DND-41 (cell line): ENCODE measurements at regions not wholly inside any gene's neighbourhood (a gene's known extent, or its start where the extent isn't known, plus 50 kb on each side); places are given as distances from the start of the nearest gene placed in this dataset.

Experiments
- CTCF ChIP-seq: IDR thresholded peaks from 2 replicates; pipeline ENCODE4 v1.5.1; 2012; ENCODE audit warnings: borderline replicate concordance, low read length, moderate library complexity, mild to moderate bottlenecking; ENCODE audit not compliant: poor library complexity, severe bottlenecking; ENCODE audit errors: extremely low read depth
- EZH2 ChIP-seq: IDR thresholded peaks from 3 replicates; pipeline ENCODE4 v1.6.1; 2012; ENCODE audit warnings: borderline replicate concordance, low read depth, mild to moderate bottlenecking, moderate library complexity, low read length, inconsistent platforms; ENCODE audit not compliant: severe bottlenecking

GRCh38 chr5:98209418-98209817 lies 564.0 kb upstream of the RGMB start:
- TF ChIP-seq CTCF (no peak), EZH2 (no peak)
